ENCODE measurements at regions not wholly inside any gene's neighbourhood (a gene's known extent, or its start where the extent isn't known, plus 50 kb on each side); places are given as distances from the start of the nearest gene placed in this dataset.

GRCh38 chr12:83689333-83689732 lies 1002.6 kb downstream of the TMTC2 start:
- no peaks in the 10 kb centered on the region for H3K79me2 ChIP-seq (ENCODE audit: insufficient read depth, low read length)
- peaks cover 5 to 10% of the 10 kb centered on the region in 2 donors for H3K9me3 ChIP-seq (replicated peaks in 1 of 2; ENCODE audit: control insufficient read depth in 1 of 2, insufficient read depth in 1 of 2, low read length in 2 of 2)
- no peak overlapping the region for H3K4me3 Mint-ChIP-seq
- no peak overlapping the region for H3K27ac ChIP-seq (ENCODE audit: low read depth in 1 of 2, low read length in 2 of 2)
- intact Hi-C loops (cut with micrococcal nuclease) = no loop called here
- no peak overlapping the region for H3K4me3 ChIP-seq (replicated peaks in 1 of 3; ENCODE audit: low read depth in 2 of 3, low read length in 3 of 3)
- WGBS (ENCODE audit: insufficient coverage) = 100% methylated on average over 1 of the region's 2 CpGs
- H4K20me1 ChIP-seq (ENCODE audit: insufficient read depth, low read length) = no peaks in the 10 kb centered on the region
- no peaks in the 10 kb centered on the region for H3K4me1 ChIP-seq (ENCODE audit: control insufficient read depth in 1 of 2, insufficient read depth in 2 of 2, low read length in 2 of 2)
- TF ChIP-seq, protein P1, sequence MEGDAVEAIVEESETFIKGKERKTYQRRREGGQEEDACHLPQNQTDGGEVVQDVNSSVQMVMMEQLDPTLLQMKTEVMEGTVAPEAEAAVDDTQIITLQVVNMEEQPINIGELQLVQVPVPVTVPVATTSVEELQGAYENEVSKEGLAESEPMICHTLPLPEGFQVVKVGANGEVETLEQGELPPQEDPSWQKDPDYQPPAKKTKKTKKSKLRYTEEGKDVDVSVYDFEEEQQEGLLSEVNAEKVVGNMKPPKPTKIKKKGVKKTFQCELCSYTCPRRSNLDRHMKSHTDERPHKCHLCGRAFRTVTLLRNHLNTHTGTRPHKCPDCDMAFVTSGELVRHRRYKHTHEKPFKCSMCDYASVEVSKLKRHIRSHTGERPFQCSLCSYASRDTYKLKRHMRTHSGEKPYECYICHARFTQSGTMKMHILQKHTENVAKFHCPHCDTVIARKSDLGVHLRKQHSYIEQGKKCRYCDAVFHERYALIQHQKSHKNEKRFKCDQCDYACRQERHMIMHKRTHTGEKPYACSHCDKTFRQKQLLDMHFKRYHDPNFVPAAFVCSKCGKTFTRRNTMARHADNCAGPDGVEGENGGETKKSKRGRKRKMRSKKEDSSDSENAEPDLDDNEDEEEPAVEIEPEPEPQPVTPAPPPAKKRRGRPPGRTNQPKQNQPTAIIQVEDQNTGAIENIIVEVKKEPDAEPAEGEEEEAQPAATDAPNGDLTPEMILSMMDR (IDR thresholded peaks at IDR 0.05) = no peak
- H2AFZ ChIP-seq (ENCODE audit: insufficient read depth, low read depth, low read length, poor library complexity, severe bottlenecking) = no peak overlapping the region
- no peak for DNase-seq
- H3K4me2 ChIP-seq (replicated peaks; ENCODE audit: extremely low read depth, low read length, poor library complexity, severe bottlenecking) = no peak overlapping the region
- H3K27me3 Mint-ChIP-seq (ENCODE audit: low read depth in 3 of 3) = no peaks in the 10 kb centered on the region
- no peak overlapping the region for H3K9ac ChIP-seq (ENCODE audit: insufficient read depth, low read length, poor library complexity, severe bottlenecking)
- H3K36me3 ChIP-seq (replicated peaks in 1 of 2; ENCODE audit: control insufficient read depth in 1 of 2, insufficient read depth in 2 of 2, low read length in 2 of 2) = no peaks in the 10 kb centered on the region
- H3K36me3 Mint-ChIP-seq = no peaks in the 10 kb centered on the region
- H3K4me1 Mint-ChIP-seq = no peaks in the 10 kb centered on the region
- peaks cover 2 to 16% (median 5%) of the 10 kb centered on the region in 7 donors for H3K9me3 Mint-ChIP-seq
- H3K27ac Mint-ChIP-seq = no peak overlapping the region
- no peaks in the 10 kb centered on the region for H3K27me3 ChIP-seq (ENCODE audit: control insufficient read depth in 2 of 2, insufficient read depth in 2 of 2, low read length in 2 of 2)

GRCh38 chr12:83676781-83677295 lies 990.1 kb downstream of the TMTC2 start:
- peaks cover 2 to 9% (median 5%) of the 10 kb centered on the region in 7 donors for H3K9me3 Mint-ChIP-seq
- H3K9ac ChIP-seq (ENCODE audit: insufficient read depth, low read length, poor library complexity, severe bottlenecking) = no peak overlapping the region
- H3K4me1 Mint-ChIP-seq = no peaks in the 10 kb centered on the region
- no peak overlapping the region for H3K4me2 ChIP-seq (replicated peaks; ENCODE audit: extremely low read depth, low read length, poor library complexity, severe bottlenecking)
- H2AFZ ChIP-seq (ENCODE audit: insufficient read depth, low read depth, low read length, poor library complexity, severe bottlenecking) = no peak overlapping the region
- WGBS (ENCODE audit: insufficient coverage) = 90% methylated on average over 2 of the region's 5 CpGs
- no peak overlapping the region for H3K27ac Mint-ChIP-seq
- no peaks in the 10 kb centered on the region for H3K27me3 ChIP-seq (ENCODE audit: control insufficient read depth in 2 of 2, insufficient read depth in 2 of 2, low read length in 2 of 2)
- intact Hi-C loops (cut with micrococcal nuclease) = no loop called here
- TF ChIP-seq, protein P1 (IDR thresholded peaks at IDR 0.05) = no peak
- H3K9me3 ChIP-seq (replicated peaks in 1 of 2; ENCODE audit: control insufficient read depth in 1 of 2, insufficient read depth in 1 of 2, low read length in 2 of 2) = peaks cover 4 to 16% of the 10 kb centered on the region in 2 donors
- no peaks in the 10 kb centered on the region for H4K20me1 ChIP-seq (ENCODE audit: insufficient read depth, low read length)
- H3K4me3 ChIP-seq (replicated peaks in 1 of 3; ENCODE audit: low read depth in 2 of 3, low read length in 3 of 3) = no peak overlapping the region
- no peak for DNase-seq
- H3K36me3 ChIP-seq (replicated peaks in 1 of 2; ENCODE audit: control insufficient read depth in 1 of 2, insufficient read depth in 2 of 2, low read length in 2 of 2) = no peaks in the 10 kb centered on the region
- H3K27me3 Mint-ChIP-seq (ENCODE audit: low read depth in 3 of 3) = no peaks in the 10 kb centered on the region
- H3K27ac ChIP-seq (ENCODE audit: low read depth in 1 of 2, low read length in 2 of 2) = no peak overlapping the region
- H3K4me3 Mint-ChIP-seq = no peak overlapping the region
- no peaks in the 10 kb centered on the region for H3K79me2 ChIP-seq (ENCODE audit: insufficient read depth, low read length)
- no peaks in the 10 kb centered on the region for H3K36me3 Mint-ChIP-seq
- H3K4me1 ChIP-seq (ENCODE audit: control insufficient read depth in 1 of 2, insufficient read depth in 2 of 2, low read length in 2 of 2) = no peaks in the 10 kb centered on the region

All from CD14-positive monocyte (primary cell).